Endothelial cell of umbilical vein (primary cell): ENCODE measurements at regions not wholly inside any gene's neighbourhood (a gene's known extent, or its start where the extent isn't known, plus 50 kb on each side); places are given as distances from the start of the nearest gene placed in this dataset.

Source experiments
- EZH2 ChIP-seq: IDR thresholded peaks from 2 replicates; pipeline ENCODE4 v1.6.1; 2012; ENCODE audit warnings: borderline replicate concordance, low read depth, mild to moderate bottlenecking, moderate library complexity, low read length, inconsistent platforms; ENCODE audit not compliant: severe bottlenecking
- GATA2 ChIP-seq: IDR thresholded peaks from 2 replicates; pipeline ENCODE4 v1.7.0; 2011; ENCODE audit warnings: low read depth, mild to moderate bottlenecking, moderate library complexity, mixed read lengths, low read length; ENCODE audit not compliant: insufficient read length, insufficient read depth
- POLR2A ChIP-seq: IDR thresholded peaks from 2 replicates; pipeline ENCODE4 v1.6.1; 2012; ENCODE audit warnings: low read depth, mild to moderate bottlenecking, control low read depth, low read length
- POLR2AphosphoS5 ChIP-seq: IDR thresholded peaks from 2 replicates; pipeline ENCODE4 v1.6.1; 2012; ENCODE audit warnings: low read depth, mild to moderate bottlenecking, control low read depth, low read length, moderate library complexity; ENCODE audit not compliant: insufficient read depth
- TF ChIP-seq, protein P1 (sequence below), 2 donors: IDR thresholded peaks; 1 replicate in 1 of 2; 2 replicates in 1 of 2; pipeline ENCODE4 v1.5.1; 2011; ENCODE audit warnings: low read length in 2 of 2, mild to moderate bottlenecking in 2 of 2, moderate library complexity in 2 of 2, control low read depth in 1 of 2, inconsistent platforms in 1 of 2, low read depth in 1 of 2; ENCODE audit not compliant: insufficient read depth in 1 of 2; ENCODE audit errors: extremely low read depth in 1 of 2
- TF ChIP-seq, protein P2 (sequence below): IDR thresholded peaks from 2 replicates; pipeline ENCODE4 v1.6.1; 2011; ENCODE audit not compliant: insufficient read depth, insufficient read length

- no peak for TF ChIP-seq EZH2
- TF ChIP-seq, protein P1, sequence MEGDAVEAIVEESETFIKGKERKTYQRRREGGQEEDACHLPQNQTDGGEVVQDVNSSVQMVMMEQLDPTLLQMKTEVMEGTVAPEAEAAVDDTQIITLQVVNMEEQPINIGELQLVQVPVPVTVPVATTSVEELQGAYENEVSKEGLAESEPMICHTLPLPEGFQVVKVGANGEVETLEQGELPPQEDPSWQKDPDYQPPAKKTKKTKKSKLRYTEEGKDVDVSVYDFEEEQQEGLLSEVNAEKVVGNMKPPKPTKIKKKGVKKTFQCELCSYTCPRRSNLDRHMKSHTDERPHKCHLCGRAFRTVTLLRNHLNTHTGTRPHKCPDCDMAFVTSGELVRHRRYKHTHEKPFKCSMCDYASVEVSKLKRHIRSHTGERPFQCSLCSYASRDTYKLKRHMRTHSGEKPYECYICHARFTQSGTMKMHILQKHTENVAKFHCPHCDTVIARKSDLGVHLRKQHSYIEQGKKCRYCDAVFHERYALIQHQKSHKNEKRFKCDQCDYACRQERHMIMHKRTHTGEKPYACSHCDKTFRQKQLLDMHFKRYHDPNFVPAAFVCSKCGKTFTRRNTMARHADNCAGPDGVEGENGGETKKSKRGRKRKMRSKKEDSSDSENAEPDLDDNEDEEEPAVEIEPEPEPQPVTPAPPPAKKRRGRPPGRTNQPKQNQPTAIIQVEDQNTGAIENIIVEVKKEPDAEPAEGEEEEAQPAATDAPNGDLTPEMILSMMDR (IDR thresholded peaks at IDR 0.05; ENCODE audit: extremely low read depth in 1 of 2, insufficient read depth in 1 of 2, low read depth in 1 of 2, low read length in 2 of 2): no peak
- TF ChIP-seq, protein P2, sequence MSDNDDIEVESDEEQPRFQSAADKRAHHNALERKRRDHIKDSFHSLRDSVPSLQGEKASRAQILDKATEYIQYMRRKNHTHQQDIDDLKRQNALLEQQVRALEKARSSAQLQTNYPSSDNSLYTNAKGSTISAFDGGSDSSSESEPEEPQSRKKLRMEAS: no peak
- TF ChIP-seq POLR2A: no peak
- TF ChIP-seq POLR2AphosphoS5: no peak
- no peak for TF ChIP-seq GATA2
These were observed 90.7 kb downstream of the C11orf87 start for GRCh38 chr11:109512680-109513079.
